ENCODE measurements at regions not wholly inside any gene's neighbourhood (a gene's known extent, or its start where the extent isn't known, plus 50 kb on each side); places are given as distances from the start of the nearest gene placed in this dataset.

DNA sequence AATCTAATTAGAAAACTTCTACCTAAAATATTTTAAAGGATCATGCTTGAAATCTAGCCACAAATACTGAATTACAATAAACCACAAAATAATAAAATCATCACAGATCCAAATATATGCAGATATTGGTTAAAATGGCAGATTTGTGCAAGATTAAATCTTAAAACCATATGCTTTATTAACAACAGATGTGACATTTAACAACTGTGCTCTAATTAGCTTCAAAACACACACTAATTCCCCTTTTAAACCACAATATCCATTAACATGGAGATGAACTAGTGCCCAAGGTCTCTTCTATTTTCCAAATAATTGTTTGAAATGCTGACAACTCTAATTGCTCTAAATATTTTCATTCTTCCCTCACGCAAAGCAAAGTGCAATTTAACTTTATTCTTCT is 1530.3 kb downstream of the SI start:
- intact Hi-C loops (cut with micrococcal nuclease; ENCODE audit: unreplicated experiment): no loop called here
- H3K4me1 ChIP-seq (ENCODE audit: insufficient read depth, low read length, poor library complexity, severe bottlenecking): peaks cover 28% of the 10 kb centered on the region
- no TSS peak for BruUV-seq (replicated peaks)
- H3K9me3 ChIP-seq (ENCODE audit: low read depth, low read length, poor library complexity, severe bottlenecking): no peaks in the 10 kb centered on the region
- no peak overlapping the region for H3K27ac ChIP-seq (ENCODE audit: low read depth, low read length, poor library complexity, severe bottlenecking)
- no peaks in the 10 kb centered on the region for H3K27me3 ChIP-seq (replicated peaks; ENCODE audit: insufficient read depth, low read depth, low read length, poor library complexity)
- no peaks in the 10 kb centered on the region for H3K36me3 ChIP-seq (ENCODE audit: insufficient read depth, low read length, poor library complexity, severe bottlenecking)
- DNase-seq (ENCODE audit: low spot score): no peak
- ChIA-PET POLR2A (ENCODE audit: low non-redundant PET) (no interaction called here), CTCF (no interaction called here)
- no peak overlapping the region for H3K4me3 ChIP-seq (ENCODE audit: low read depth, low read length, poor library complexity, severe bottlenecking)
- TF ChIP-seq EZH2 (IDR thresholded peaks at IDR 0.05; ENCODE audit: borderline replicate concordance, low read depth, low read length, poor library complexity, severe bottlenecking) (no peak), CTCF (conservative IDR thresholded peaks at IDR 0.05; ENCODE audit: low read depth, low read length) (no peak)

DNA sequence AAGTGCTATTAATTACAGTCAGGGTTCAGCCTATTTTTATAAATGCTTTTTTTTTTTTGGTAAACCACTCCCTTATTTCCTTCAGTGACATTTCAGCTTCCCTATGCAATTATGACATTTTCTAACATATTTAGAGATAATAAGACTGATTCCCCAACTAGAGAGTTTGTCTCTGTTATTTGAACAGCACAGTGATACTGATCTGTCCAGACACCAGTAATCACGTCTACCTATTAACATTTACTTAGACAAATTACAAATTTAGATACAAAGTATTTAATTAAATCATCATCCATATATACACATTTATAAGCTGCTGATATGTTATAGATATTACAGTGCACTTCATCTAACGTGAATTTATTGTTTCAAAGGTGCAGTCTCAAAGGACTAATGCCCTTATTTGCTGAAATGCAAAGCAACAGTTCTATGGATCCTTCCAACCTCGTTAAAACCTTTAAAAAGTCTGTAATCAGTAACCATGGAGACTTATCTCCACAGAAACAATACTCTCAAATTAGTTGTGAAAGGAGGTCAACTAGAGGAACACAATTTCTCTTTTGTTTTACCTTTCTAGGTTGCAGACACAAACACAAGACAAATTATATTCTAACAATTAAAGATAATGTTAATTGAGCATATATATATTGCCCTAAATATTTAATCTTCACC is 1531.1 kb downstream of the SI start:
- H3K9me3 ChIP-seq (ENCODE audit: low read depth, low read length, poor library complexity, severe bottlenecking): no peaks in the 10 kb centered on the region
- no peaks in the 10 kb centered on the region for H3K27me3 ChIP-seq (replicated peaks; ENCODE audit: insufficient read depth, low read depth, low read length, poor library complexity)
- ChIA-PET POLR2A (ENCODE audit: low non-redundant PET) (no interaction called here), CTCF (no interaction called here)
- no peak for TF ChIP-seq CTCF (conservative IDR thresholded peaks at IDR 0.05; ENCODE audit: low read depth, low read length)
- no peak for TF ChIP-seq EZH2 (IDR thresholded peaks at IDR 0.05; ENCODE audit: borderline replicate concordance, low read depth, low read length, poor library complexity, severe bottlenecking)
- intact Hi-C loops (cut with micrococcal nuclease; ENCODE audit: unreplicated experiment): no loop called here
- peaks cover 28% of the 10 kb centered on the region for H3K4me1 ChIP-seq (ENCODE audit: insufficient read depth, low read length, poor library complexity, severe bottlenecking)
- no TSS peak for BruUV-seq (replicated peaks)
- H3K27ac ChIP-seq (ENCODE audit: low read depth, low read length, poor library complexity, severe bottlenecking): no peak overlapping the region
- H3K36me3 ChIP-seq (ENCODE audit: insufficient read depth, low read length, poor library complexity, severe bottlenecking): no peaks in the 10 kb centered on the region
- no peak overlapping the region for H3K4me3 ChIP-seq (ENCODE audit: low read depth, low read length, poor library complexity, severe bottlenecking)
- DNase-seq (ENCODE audit: low spot score): no peak

DNA sequence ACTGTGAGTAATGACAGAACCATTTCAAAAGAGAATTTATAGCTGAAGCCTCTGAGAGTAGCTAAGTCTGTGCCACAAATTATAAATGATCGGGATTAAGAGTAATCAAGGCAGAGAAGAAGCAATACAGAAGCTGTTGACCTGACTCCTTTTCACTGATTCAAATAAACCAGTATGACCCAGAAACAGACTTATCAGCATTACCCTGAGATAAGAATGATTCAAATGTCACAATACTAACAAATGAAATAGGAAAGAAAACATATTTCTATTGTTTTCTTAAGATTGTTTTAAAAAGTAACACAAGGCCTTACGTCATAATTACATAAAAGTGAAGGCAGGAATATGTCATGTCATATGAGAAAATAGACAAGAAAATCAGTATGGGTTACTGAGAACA is 1534.6 kb downstream of the SI start:
- no peaks in the 10 kb centered on the region for H3K27me3 ChIP-seq (replicated peaks; ENCODE audit: insufficient read depth, low read depth, low read length, poor library complexity)
- TF ChIP-seq CTCF (conservative IDR thresholded peaks at IDR 0.05; ENCODE audit: low read depth, low read length) (no peak), EZH2 (IDR thresholded peaks at IDR 0.05; ENCODE audit: borderline replicate concordance, low read depth, low read length, poor library complexity, severe bottlenecking) (no peak)
- ChIA-PET POLR2A (ENCODE audit: low non-redundant PET) (no interaction called here), CTCF (no interaction called here)
- H3K4me1 ChIP-seq (ENCODE audit: insufficient read depth, low read length, poor library complexity, severe bottlenecking): peaks cover 28% of the 10 kb centered on the region
- BruUV-seq (replicated peaks): no TSS peak
- intact Hi-C loops (cut with micrococcal nuclease; ENCODE audit: unreplicated experiment): no loop called here
- no peaks in the 10 kb centered on the region for H3K9me3 ChIP-seq (ENCODE audit: low read depth, low read length, poor library complexity, severe bottlenecking)
- H3K4me3 ChIP-seq (ENCODE audit: low read depth, low read length, poor library complexity, severe bottlenecking): no peak overlapping the region
- H3K36me3 ChIP-seq (ENCODE audit: insufficient read depth, low read length, poor library complexity, severe bottlenecking): no peaks in the 10 kb centered on the region
- peak overlapping the region; percentile 70 for H3K27ac ChIP-seq (ENCODE audit: low read depth, low read length, poor library complexity, severe bottlenecking)
- DNase-seq (ENCODE audit: low spot score): peak; percentile 56

Measured in A673 (cell line).